ENCODE measurements at regions not wholly inside any gene's neighbourhood (a gene's known extent, or its start where the extent isn't known, plus 50 kb on each side); places are given as distances from the start of the nearest gene placed in this dataset.

DNA sequence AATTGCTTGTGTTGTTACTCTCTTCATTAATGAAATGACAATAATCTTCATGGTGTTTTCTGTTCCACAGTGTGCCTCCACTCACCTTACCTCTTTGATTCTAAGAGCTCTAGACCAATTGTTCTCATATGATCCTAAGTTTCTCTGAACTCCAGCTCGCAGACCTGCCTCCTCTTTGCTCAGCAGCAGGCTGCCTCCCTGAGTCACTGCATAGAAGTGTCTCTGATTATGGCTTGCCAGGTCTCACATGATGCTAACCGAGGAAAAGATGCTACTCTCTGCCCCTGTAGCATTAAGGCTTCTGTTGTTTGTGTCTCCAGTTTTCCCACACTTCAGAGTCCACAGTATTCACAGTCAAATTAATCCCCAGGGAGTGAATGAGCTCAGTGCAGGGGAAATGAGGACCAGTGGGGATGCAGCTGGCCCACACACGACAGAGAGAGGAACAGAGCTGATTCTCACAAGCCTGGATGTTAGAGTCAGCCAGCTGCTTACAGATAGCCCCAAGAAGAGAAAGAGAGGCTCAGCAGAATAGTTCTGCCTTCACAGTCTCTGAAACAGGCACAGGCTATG is 145.9 kb upstream of the EGR2 start:
- Histone ChIP-seq H3K36me3 (ENCODE audit: control insufficient read depth, insufficient read depth, low read length) (no peaks in the 10 kb centered on the region), H3K9me3 (no peaks in the 10 kb centered on the region), H3K4me3 (ENCODE audit: low read depth, low read length) (no peak overlapping the region), H3K4me1 (no peaks in the 10 kb centered on the region), H3K27me3 (replicated peaks; ENCODE audit: control insufficient read depth, insufficient read depth, low read length) (peaks cover 2% of the 10 kb centered on the region; the same call in 1 of the 2 replicates)
- TF ChIP-seq, protein P1, sequence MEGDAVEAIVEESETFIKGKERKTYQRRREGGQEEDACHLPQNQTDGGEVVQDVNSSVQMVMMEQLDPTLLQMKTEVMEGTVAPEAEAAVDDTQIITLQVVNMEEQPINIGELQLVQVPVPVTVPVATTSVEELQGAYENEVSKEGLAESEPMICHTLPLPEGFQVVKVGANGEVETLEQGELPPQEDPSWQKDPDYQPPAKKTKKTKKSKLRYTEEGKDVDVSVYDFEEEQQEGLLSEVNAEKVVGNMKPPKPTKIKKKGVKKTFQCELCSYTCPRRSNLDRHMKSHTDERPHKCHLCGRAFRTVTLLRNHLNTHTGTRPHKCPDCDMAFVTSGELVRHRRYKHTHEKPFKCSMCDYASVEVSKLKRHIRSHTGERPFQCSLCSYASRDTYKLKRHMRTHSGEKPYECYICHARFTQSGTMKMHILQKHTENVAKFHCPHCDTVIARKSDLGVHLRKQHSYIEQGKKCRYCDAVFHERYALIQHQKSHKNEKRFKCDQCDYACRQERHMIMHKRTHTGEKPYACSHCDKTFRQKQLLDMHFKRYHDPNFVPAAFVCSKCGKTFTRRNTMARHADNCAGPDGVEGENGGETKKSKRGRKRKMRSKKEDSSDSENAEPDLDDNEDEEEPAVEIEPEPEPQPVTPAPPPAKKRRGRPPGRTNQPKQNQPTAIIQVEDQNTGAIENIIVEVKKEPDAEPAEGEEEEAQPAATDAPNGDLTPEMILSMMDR (IDR thresholded peaks at IDR 0.05; ENCODE audit: insufficient read depth in 1 of 2, low read depth in 1 of 2, low read length in 1 of 2, severe bottlenecking in 1 of 2, unreplicated experiment in 1 of 2) = no peak
- H3K27ac Mint-ChIP-seq (ENCODE audit: unreplicated experiment) = no peak overlapping the region
- H3K9me3 Mint-ChIP-seq (ENCODE audit: unreplicated experiment) = no peaks in the 10 kb centered on the region
- no peaks in the 10 kb centered on the region for H3K4me1 Mint-ChIP-seq (ENCODE audit: low read depth, unreplicated experiment)
- no peak for DNase-seq
- H3K4me3 Mint-ChIP-seq (ENCODE audit: unreplicated experiment) = no peak overlapping the region
- H3K27me3 Mint-ChIP-seq (ENCODE audit: insufficient read depth, unreplicated experiment) = peaks cover 27% of the 10 kb centered on the region
- H3K36me3 Mint-ChIP-seq (ENCODE audit: insufficient read depth, unreplicated experiment) = no peaks in the 10 kb centered on the region
- ChIA-PET CTCF (no interaction called here), POLR2A (no interaction called here)
- BruUV-seq (replicated peaks) = no TSS peak
- intact Hi-C loops (cut with micrococcal nuclease; ENCODE audit: unreplicated experiment) = no loop called here

DNA sequence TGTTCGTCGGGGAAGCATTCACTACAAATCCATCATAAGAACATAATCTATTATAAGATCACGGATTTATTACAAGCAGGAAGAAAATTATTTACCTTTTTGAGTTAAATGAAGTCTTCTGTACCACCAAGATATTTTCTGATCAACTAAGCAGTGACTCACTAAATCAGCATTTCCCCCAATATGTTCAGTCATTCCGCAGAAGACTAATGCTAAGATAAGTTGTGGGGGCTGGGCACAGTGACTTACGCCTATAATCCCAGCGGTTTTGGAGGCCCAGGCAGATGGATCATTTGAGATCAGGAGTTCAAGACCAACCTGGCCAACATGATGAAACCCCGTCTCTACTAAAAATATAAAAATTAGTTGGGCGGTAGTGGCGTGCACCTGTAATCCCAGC is 144.2 kb upstream of the EGR2 start:
- no peak overlapping the region for H3K4me3 ChIP-seq (ENCODE audit: low read depth, low read length)
- no peaks in the 10 kb centered on the region for H3K36me3 Mint-ChIP-seq (ENCODE audit: insufficient read depth, unreplicated experiment)

DNA sequence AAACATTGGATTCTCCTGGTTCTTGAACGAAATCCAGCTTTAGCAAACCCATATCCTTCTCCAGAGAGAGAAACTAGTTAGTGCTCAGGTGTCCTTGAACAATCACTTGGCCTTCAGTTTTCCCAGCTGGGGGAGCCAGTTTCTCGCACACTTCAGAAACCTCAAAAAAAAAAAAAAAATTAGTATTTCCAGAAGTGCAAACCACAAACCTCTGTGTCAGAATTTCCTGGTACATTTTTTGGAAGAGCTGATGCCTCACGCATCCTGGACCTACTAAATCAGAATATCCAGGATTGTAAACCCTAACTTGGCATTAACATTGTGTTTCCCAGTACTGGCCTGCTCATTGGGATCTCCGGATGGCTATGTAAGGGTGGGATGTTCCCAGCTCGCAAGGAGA is 143.4 kb upstream of the EGR2 start:
- Histone ChIP-seq H3K4me1 (no peaks in the 10 kb centered on the region), H3K9me3 (no peaks in the 10 kb centered on the region), H3K36me3 (ENCODE audit: control insufficient read depth, insufficient read depth, low read length) (no peaks in the 10 kb centered on the region), H3K27me3 (replicated peaks; ENCODE audit: control insufficient read depth, insufficient read depth, low read length) (peaks cover 2% of the 10 kb centered on the region; the same call in 1 of the 2 replicates), H3K4me3 (ENCODE audit: low read depth, low read length) (no peak overlapping the region)
- Mint-ChIP-seq H3K27ac (ENCODE audit: unreplicated experiment) (no peak overlapping the region), H3K36me3 (ENCODE audit: insufficient read depth, unreplicated experiment) (no peaks in the 10 kb centered on the region), H3K4me1 (ENCODE audit: low read depth, unreplicated experiment) (no peaks in the 10 kb centered on the region), H3K27me3 (ENCODE audit: insufficient read depth, unreplicated experiment) (peaks cover 26% of the 10 kb centered on the region), H3K9me3 (ENCODE audit: unreplicated experiment) (no peaks in the 10 kb centered on the region), H3K4me3 (ENCODE audit: unreplicated experiment) (no peak overlapping the region)
- TF ChIP-seq, protein P1 (IDR thresholded peaks at IDR 0.05; ENCODE audit: insufficient read depth in 1 of 2, low read depth in 1 of 2, low read length in 1 of 2, severe bottlenecking in 1 of 2, unreplicated experiment in 1 of 2) = no peak
- intact Hi-C loops (cut with micrococcal nuclease; ENCODE audit: unreplicated experiment) = no loop called here
- no peak for DNase-seq
- CTCF ChIA-PET = interaction anchor here (0.7 kb wide), 2 partner anchors 677 to 1125 kb away, joined by 3 read pairs; no protein-coding TSS in a partner anchor
- BruUV-seq (replicated peaks) = no TSS peak
- POLR2A ChIA-PET = no interaction called here

More for the DNA sequence above, 144.2 kb upstream of the EGR2 start:
- Histone ChIP-seq H3K36me3 (ENCODE audit: control insufficient read depth, insufficient read depth, low read length) (no peaks in the 10 kb centered on the region), H3K4me1 (no peaks in the 10 kb centered on the region), H3K27me3 (replicated peaks; ENCODE audit: control insufficient read depth, insufficient read depth, low read length) (peaks cover 2% of the 10 kb centered on the region; the same call in 1 of the 2 replicates), H3K9me3 (no peaks in the 10 kb centered on the region)
- no peaks in the 10 kb centered on the region for H3K4me1 Mint-ChIP-seq (ENCODE audit: low read depth, unreplicated experiment)
- POLR2A ChIA-PET = no interaction called here
- CTCF ChIA-PET = no interaction called here
- BruUV-seq (replicated peaks) = no TSS peak
- intact Hi-C loops (cut with micrococcal nuclease; ENCODE audit: unreplicated experiment) = no loop called here
- no peaks in the 10 kb centered on the region for H3K9me3 Mint-ChIP-seq (ENCODE audit: unreplicated experiment)
- H3K27ac Mint-ChIP-seq (ENCODE audit: unreplicated experiment) = no peak overlapping the region
- TF ChIP-seq, protein P1 (IDR thresholded peaks at IDR 0.05; ENCODE audit: insufficient read depth in 1 of 2, low read depth in 1 of 2, low read length in 1 of 2, severe bottlenecking in 1 of 2, unreplicated experiment in 1 of 2) = no peak
- no peak for DNase-seq
- H3K4me3 Mint-ChIP-seq (ENCODE audit: unreplicated experiment) = no peak overlapping the region
- peaks cover 26% of the 10 kb centered on the region for H3K27me3 Mint-ChIP-seq (ENCODE audit: insufficient read depth, unreplicated experiment)
